Thoracic aorta (tissue), 2 donors: ENCODE measurements at regions not wholly inside any gene's neighbourhood (a gene's known extent, or its start where the extent isn't known, plus 50 kb on each side); places are given as distances from the start of the nearest gene placed in this dataset.

Source experiments
- ATAC-seq: fragments of 150-250 bp; one replicate; pipeline ENCODE4 v1.8.0; 2017; ENCODE audit warnings: low read depth; ENCODE audit not compliant: insufficient number of reproducible peaks, low FRiP score
- DNase-seq: peaks from one replicate; pipeline ENCODE4 v3.0.0-alpha.2; 2020; ENCODE audit warnings: low spot score
- H3K27ac ChIP-seq, 2 donors: fragments of 200-600 bp; sonication (generic); 1 replicate in 1 of 2; 2 replicates in 1 of 2; pipeline ENCODE4 v1.5.1; 2016; ENCODE audit warnings: mild to moderate bottlenecking in 2 of 2, moderate library complexity in 2 of 2
- H3K27me3 ChIP-seq: fragments of 200-600 bp; sonication (generic); replicated peaks from 2 replicates; pipeline ENCODE4 v1.6.0; 2016; ENCODE audit warnings: mild to moderate bottlenecking; ENCODE audit not compliant: insufficient read depth
- H3K36me3 ChIP-seq: fragments of 200-600 bp; sonication (generic); one replicate; pipeline ENCODE4 v1.5.1; 2016
- H3K4me1 ChIP-seq, 2 donors: fragments of 200-600 bp; sonication (generic); 1 replicate in 1 of 2; 2 replicates in 1 of 2; pipeline versions ENCODE4 v1.5.1 to v1.6.0; 2016; ENCODE audit warnings: low read depth in 2 of 2, mild to moderate bottlenecking in 1 of 2; ENCODE audit not compliant: control insufficient read depth in 1 of 2
- H3K4me3 ChIP-seq: fragments of 200-600 bp; sonication (generic); 2 replicates; pipeline ENCODE4 v1.5.1; 2016; ENCODE audit warnings: mild to moderate bottlenecking
- H3K9me3 ChIP-seq: fragments of 200-600 bp; sonication (generic); 2 replicates; pipeline ENCODE4 v1.5.1; 2016
- TF ChIP-seq, protein P1 (sequence below): fragments of 200-600 bp; sonication (generic); IDR thresholded peaks from one replicate; pipeline ENCODE4 v1.5.1; 2019; ENCODE audit warnings: antibody characterized with exemption

DNA sequence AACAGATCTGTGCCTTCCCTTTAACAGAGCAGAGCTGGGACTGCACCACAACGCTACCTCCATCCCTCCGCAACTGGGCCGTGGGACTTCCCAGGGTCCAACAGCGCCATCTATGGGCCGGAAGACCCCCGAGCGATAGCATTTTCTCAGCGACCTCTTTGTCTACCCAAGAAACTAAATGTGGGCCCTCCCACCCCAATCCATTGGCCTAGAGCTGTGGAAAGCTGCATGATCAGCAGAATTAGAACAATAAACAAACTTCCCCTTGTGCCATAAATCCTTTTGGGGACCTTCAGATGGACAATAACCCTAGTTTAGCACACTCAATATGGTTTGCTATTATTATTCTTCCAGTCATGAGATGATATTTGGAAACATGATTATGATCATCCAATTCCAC lies 74.8 kb upstream of the NTRK3 start:
- H3K4me1 ChIP-seq, result peaks cover 4 to 13% of the 10 kb centered on the region in 2 donors
- no peak overlapping the region for H3K27ac ChIP-seq
- no peak overlapping the region for H3K4me3 ChIP-seq
- no peaks in the 10 kb centered on the region for H3K9me3 ChIP-seq
- TF ChIP-seq, protein P1, sequence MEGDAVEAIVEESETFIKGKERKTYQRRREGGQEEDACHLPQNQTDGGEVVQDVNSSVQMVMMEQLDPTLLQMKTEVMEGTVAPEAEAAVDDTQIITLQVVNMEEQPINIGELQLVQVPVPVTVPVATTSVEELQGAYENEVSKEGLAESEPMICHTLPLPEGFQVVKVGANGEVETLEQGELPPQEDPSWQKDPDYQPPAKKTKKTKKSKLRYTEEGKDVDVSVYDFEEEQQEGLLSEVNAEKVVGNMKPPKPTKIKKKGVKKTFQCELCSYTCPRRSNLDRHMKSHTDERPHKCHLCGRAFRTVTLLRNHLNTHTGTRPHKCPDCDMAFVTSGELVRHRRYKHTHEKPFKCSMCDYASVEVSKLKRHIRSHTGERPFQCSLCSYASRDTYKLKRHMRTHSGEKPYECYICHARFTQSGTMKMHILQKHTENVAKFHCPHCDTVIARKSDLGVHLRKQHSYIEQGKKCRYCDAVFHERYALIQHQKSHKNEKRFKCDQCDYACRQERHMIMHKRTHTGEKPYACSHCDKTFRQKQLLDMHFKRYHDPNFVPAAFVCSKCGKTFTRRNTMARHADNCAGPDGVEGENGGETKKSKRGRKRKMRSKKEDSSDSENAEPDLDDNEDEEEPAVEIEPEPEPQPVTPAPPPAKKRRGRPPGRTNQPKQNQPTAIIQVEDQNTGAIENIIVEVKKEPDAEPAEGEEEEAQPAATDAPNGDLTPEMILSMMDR, result no peak
- H3K36me3 ChIP-seq, result no peaks in the 10 kb centered on the region
- H3K27me3 ChIP-seq, result no peaks in the 10 kb centered on the region
- no peak for ATAC-seq
- DNase-seq, result no peak

DNA sequence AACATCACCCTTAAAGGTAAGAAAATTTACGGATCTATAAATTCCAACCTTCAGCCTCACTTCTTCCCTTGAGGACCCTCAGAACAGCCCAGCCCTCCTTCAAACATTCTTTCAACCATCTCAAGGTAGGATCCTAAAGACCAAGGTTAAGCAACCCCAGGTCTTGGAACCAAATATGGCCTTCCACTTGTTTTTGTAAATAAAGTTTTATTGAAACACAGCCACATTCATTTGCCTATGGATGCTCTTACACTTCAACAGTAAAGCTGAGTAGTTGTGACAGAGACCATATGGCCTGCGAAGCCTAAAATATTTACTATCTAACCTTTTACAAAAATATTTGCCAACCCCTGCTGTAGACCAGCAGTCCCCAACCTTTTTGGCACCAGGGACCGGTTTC lies 70.4 kb upstream of the NTRK3 start:
- Histone ChIP-seq H3K9me3 (no peaks in the 10 kb centered on the region), H3K4me3 (no peak overlapping the region), H3K27ac (no peak overlapping the region), H3K4me1 (no peaks in the 10 kb centered on the region), H3K36me3 (no peaks in the 10 kb centered on the region), H3K27me3 (no peaks in the 10 kb centered on the region)
- TF ChIP-seq, protein P1, result no peak
- DNase-seq, result no peak
- ATAC-seq, result no peak

DNA sequence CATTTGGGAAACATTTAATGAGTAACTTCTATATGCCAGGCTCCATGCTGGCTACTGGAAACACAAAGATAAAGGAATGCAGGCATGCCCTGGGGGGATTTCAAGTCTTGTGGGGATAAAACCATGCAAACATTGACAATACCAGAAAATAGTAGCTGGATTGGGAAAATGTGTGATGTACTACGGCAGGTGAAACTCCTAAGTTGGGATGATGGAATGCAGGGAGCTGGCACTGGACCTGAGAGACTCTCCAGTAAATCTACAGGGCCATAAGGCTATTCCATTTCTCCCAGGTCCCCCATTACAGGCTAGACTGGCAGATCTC lies 68.2 kb upstream of the NTRK3 start:
- TF ChIP-seq, protein P1, result no peak
- H3K4me3 ChIP-seq, result no peak overlapping the region
- no peak for ATAC-seq

DNA sequence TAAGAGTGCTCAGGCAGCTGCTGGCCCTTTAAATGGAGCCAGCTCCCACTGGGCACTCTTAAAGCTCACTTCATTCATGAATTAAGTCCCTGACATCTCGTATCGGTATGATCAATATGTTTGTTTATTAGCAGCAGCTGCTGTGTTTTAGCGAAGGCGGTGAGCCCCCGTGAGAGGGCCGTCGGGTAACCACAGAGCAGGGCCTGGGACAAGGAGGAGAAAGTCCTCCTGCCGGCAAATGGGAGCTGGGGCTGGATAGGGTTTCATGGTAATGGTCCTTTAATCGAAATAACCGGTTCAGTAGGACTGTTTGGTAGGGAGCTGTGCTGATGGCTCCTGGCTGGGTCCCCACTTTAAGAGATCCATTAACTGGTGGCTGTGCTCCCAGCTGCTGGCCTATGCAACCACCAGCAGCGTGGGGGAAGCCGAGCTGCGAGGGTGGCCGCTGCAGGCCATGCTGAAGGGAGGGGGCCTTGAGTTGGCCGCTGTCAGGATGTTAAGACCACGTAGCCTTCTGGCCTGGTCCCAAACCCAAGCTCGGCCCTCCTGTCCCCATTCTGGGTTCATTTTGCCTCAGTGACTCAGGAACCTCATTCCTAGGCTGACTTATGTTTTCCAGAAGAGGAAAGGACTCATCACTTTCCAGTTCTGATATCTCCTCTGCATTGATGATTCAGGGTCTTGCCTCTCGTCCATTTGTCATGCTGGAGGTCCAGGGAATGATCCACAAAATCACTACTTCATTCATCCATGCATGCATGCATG lies 67.6 kb upstream of the NTRK3 start:
- TF ChIP-seq, protein P1, result no peak
- Histone ChIP-seq H3K27me3 (no peaks in the 10 kb centered on the region), H3K4me3 (no peak overlapping the region), H3K27ac (no peak overlapping the region), H3K4me1 (no peaks in the 10 kb centered on the region), H3K9me3 (no peaks in the 10 kb centered on the region), H3K36me3 (no peaks in the 10 kb centered on the region)
- ATAC-seq, result no peak
- no peak for DNase-seq

More for the DNA sequence above, 68.2 kb upstream of the NTRK3 start:
- no peaks in the 10 kb centered on the region for H3K27me3 ChIP-seq
- H3K27ac ChIP-seq, result no peak overlapping the region
- no peaks in the 10 kb centered on the region for H3K36me3 ChIP-seq
- H3K9me3 ChIP-seq, result no peaks in the 10 kb centered on the region
- DNase-seq, result no peak
- no peaks in the 10 kb centered on the region for H3K4me1 ChIP-seq

DNA sequence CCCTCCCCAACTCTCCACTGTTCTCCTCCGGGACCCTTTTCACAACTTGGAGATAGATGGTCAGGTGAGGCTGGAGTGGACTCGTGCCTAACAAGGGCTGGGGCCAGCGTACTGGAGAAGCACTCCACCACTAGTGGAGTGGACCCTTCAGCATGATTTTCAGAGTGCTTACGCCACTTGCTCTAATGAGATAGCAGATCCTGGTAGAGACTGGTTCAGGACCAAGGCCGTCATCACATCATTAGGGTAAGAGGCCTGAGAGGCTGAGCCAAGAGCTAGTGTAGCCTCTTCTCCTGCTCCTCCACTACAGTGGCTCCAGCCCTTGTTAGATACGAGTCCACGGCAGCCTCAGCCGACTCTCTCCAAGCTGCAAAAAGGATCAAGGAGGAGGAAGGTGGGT lies 66.9 kb upstream of the NTRK3 start:
- no peaks in the 10 kb centered on the region for H3K9me3 ChIP-seq
- H3K27me3 ChIP-seq, result no peaks in the 10 kb centered on the region
- ATAC-seq, result no peak
- H3K27ac ChIP-seq, result no peak overlapping the region
- no peaks in the 10 kb centered on the region for H3K4me1 ChIP-seq
- DNase-seq, result no peak
- H3K4me3 ChIP-seq, result no peak overlapping the region
- no peaks in the 10 kb centered on the region for H3K36me3 ChIP-seq
- TF ChIP-seq, protein P1, result no peak
